ENCODE measurements at regions not wholly inside any gene's neighbourhood (a gene's known extent, or its start where the extent isn't known, plus 50 kb on each side); places are given as distances from the start of the nearest gene placed in this dataset.

GRCh38 chr16:17532338-17532995 is 61.7 kb upstream of the XYLT1 start:
- H3K27me3 ChIP-seq, result peaks cover 0 to 12% of the 10 kb centered on the region in 2 donors

GRCh38 chr16:17529982-17530760 is 59.4 kb upstream of the XYLT1 start:
- TF ChIP-seq CTCF (IDR thresholded peaks at IDR 0.05), result no peak
- DNase-seq (no peak), ATAC-seq (no peak)
- Histone ChIP-seq H3K27me3 (no peaks in the 10 kb centered on the region), H3K4me3 (no peak overlapping the region), H3K36me3 (no peaks in the 10 kb centered on the region), H3K27ac (no peak overlapping the region), H3K9me3 (no peaks in the 10 kb centered on the region), H3K4me1 (no peaks in the 10 kb centered on the region)
- intact Hi-C loops (cut with DNase I), result no loop called here

More at GRCh38 chr16:17532338-17532995, 61.7 kb upstream of the XYLT1 start:
- Histone ChIP-seq H3K36me3 (no peaks in the 10 kb centered on the region), H3K4me3 (no peak overlapping the region), H3K4me1 (no peaks in the 10 kb centered on the region), H3K27ac (no peak overlapping the region), H3K9me3 (no peaks in the 10 kb centered on the region)
- DNase-seq, result no peak
- intact Hi-C loops (cut with DNase I), result no loop called here
- no peak for ATAC-seq
- TF ChIP-seq CTCF (IDR thresholded peaks at IDR 0.05), result no peak

- no peaks in the 10 kb centered on the region for H3K9me3 ChIP-seq
- H3K36me3 ChIP-seq, result no peaks in the 10 kb centered on the region
- TF ChIP-seq CTCF (IDR thresholded peaks at IDR 0.05), result no peak
- no peak overlapping the region for H3K4me3 ChIP-seq
- H3K4me1 ChIP-seq, result no peaks in the 10 kb centered on the region
- DNase-seq (no peak), ATAC-seq (no peak)
- peaks cover 0 to 9% of the 10 kb centered on the region in 2 donors for H3K27me3 ChIP-seq
- intact Hi-C loops (cut with DNase I), result no loop called here
- no peak overlapping the region for H3K27ac ChIP-seq
Measured at GRCh38 chr16:17526956-17527937, 56.5 kb upstream of the XYLT1 start.

- no peaks in the 10 kb centered on the region for H3K36me3 ChIP-seq
- H3K9me3 ChIP-seq, result no peaks in the 10 kb centered on the region
- H3K4me1 ChIP-seq, result no peaks in the 10 kb centered on the region
- no peak overlapping the region for H3K4me3 ChIP-seq
- ATAC-seq, result no peak
- no peak for TF ChIP-seq CTCF (IDR thresholded peaks at IDR 0.05)
- no peak for DNase-seq
- intact Hi-C loops (cut with DNase I), result no loop called here
- no peak overlapping the region for H3K27ac ChIP-seq
- H3K27me3 ChIP-seq, result peaks cover 0 to 19% of the 10 kb centered on the region in 2 donors
Measured at GRCh38 chr16:17524656-17525055, 53.9 kb upstream of the XYLT1 start.

Measured in left lung (tissue), 4 donors.